Right renal pelvis (tissue), 4 donors: ENCODE measurements at regions not wholly inside any gene's neighbourhood (a gene's known extent, or its start where the extent isn't known, plus 50 kb on each side); places are given as distances from the start of the nearest gene placed in this dataset.
"Not testable (repeated sequence)": the region's sequence is repeated elsewhere in the genome, so short reads cannot be mapped to it uniquely, and the experiment has no call there.

Experiments
- DNase-seq, 4 donors: peaks; one replicate each; pipeline ENCODE4 v3.0.0-alpha.2; 2013; ENCODE audit warnings: low read depth in 4 of 4, low spot score in 3 of 4, missing footprints in 1 of 4

- no peak for DNase-seq
Observed at GRCh38 chr4:28427306-28428085, 1566.9 kb downstream of the STIM2 start.

DNA sequence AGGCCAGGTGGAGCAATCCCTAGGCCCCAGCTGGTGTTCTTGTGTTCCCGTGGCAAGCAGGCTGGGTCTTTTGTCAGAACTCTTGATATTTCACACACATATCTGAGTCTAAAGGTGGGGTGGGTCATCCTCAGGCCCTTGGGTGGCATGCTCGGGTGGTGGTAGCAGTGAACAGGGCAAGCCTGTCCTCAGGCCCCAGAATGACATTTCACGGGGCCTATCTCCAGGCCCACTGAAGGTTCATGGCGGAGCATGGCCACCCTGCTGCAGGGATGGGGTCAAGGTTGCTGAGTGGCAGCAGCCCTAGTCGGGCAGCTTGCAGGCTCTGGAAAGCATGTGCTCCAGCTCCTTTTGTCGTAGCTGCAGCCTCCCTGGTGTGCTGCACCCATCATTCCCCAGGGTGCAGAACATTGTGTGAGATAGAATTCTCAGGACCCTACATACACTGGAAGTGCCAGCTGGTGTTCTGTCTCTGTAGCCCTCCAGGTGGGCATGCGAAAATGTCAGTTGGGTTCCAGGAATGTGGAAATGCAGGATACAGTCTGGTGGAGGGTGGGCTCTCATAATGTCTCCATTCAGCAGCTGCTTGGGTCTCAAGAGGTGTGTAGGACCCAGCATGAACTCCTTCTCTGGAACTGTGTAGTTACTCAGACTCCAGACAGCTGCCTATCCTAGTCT lies 1571.8 kb downstream of the STIM2 start:
- no peak for DNase-seq

- no peak for DNase-seq
Observed at GRCh38 chr4:28435314-28435713, 1574.7 kb downstream of the STIM2 start.

GRCh38 chr4:28436191-28437080 lies 1575.8 kb downstream of the STIM2 start:
- DNase-seq, result no peak

- no peak for DNase-seq
Observed at GRCh38 chr4:28443371-28443770, 1582.7 kb downstream of the STIM2 start.

- DNase-seq, result no peak
Observed at GRCh38 chr4:28443801-28444412, 1583.3 kb downstream of the STIM2 start.

DNA sequence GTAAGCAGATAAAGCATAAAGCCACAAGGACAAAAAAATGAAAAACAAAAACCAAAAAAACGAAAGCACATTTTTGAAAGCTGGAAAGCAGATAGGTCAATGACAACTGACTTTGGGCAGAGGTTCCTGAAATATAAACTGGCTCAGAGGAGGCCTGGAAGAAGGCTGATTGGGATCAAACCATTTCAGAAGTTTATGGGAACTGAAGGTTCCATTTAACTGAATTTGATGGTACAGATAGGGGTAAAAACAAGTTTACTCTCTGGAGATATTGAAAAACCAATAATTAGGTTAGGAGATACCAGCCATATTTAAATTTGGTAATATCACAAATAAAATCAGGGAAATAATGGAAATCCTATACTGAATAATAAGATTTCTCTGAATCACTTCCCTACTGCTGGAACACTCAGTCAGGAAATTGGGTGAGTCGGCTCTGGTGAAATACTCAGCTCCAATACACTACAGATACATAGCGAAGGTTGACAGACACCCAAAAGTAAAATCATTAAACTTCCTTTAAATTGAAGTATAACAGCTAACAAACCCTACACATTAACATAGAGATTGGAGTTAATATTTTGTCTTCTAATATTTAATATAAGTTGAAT lies 1584.3 kb downstream of the STIM2 start:
- DNase-seq, result no peak

DNA sequence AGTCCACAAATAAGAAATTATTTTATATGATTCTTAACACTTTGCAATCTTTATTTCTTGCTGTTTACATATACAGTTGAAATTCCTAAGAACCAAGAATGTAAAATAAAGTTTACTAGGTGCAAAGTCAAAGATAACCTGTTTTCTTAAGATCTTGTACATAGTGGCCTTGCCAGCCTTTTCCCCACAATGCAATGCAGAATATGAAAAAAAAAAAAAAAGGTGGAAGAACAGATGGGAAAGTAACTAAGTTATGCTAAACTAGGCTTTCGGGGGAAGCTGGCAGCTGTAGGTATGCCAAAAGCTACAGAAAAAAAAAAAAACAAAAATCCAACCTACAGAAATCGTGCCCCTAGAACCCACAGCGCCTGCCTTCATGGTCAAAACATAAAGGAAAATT lies 1588.4 kb downstream of the STIM2 start:
- DNase-seq, result no peak

DNA sequence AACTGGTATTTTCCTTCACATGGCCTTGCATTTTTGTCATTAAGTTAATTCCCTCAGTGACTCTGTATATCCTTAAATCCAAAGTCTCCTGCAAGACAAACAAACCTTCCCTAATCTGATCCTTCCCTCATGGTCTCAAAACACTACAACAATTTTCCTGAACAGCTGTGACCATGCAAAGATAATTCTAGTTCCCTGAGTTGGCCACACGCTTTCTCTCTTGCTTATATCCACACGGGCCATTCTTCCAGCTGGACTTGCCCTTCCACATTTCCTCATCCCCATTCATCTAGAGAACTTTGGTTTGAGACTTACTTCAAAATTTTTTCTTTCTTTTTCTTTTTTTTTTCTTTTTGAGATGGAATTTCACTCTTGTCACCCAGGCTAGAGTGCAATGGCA lies 1590.7 kb downstream of the STIM2 start:
- DNase-seq, result no peak

GRCh38 chr4:28462766-28463700 lies 1602.4 kb downstream of the STIM2 start:
- no peak for DNase-seq

DNA sequence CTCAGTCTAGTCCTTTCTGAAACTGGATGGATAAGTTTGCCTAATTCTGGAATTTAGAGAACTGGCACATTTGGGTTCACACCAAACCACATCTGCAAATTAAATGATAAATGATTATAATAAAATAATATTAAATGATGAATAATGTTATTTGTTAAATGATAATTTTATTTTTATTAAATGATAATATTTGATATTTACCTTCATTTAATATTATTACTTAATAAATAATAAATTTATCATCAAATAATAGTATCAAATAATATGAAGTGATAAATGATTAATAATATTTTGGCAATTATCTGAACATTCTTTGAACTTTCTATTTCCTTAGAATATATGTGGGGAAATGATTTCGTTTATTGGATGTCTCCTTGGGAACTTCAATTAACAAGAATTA lies 1604.2 kb downstream of the STIM2 start:
- no peak for DNase-seq

GRCh38 chr4:28466886-28467285 lies 1606.2 kb downstream of the STIM2 start:
- DNase-seq, result not testable (repeated sequence)

DNA sequence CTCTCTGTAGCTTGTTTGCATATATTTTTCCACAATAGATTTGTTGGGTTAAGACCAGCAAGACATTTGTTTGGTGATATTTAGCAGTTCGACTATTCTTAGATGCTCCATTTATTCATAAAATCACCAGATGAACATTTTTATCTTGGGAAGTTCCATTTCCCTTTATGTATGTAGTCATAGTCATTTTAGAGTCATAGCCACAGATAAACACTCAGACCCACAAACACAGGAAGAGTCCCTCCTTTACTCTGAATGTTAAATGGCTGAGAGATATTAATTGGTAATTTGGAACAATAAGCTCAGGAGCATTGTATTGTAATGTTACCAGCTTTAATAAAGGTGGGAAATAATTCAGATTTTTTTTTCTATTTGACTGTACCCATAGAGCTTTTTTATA lies 1608.7 kb downstream of the STIM2 start:
- no peak for DNase-seq

GRCh38 chr4:28469886-28470285 lies 1609.2 kb downstream of the STIM2 start:
- DNase-seq, result no peak

DNA sequence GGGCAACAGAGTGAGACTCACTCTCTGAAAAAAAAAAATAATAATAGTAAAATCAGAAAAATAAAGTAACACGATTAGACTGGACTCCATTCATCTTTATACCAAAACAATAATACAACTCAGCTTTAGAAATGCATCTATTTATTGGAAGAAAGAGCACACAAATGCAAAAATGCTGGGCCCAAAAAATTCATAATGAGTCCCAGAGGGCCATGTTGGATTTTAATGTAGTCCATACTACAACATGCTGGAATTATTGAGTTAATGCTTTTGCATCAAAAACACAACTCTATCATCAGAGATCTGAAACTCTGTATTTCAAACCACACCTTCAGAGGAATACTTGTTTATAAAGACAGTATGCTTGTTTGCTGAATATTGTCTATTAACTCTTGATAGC lies 1614.7 kb downstream of the STIM2 start:
- no peak for DNase-seq

DNA sequence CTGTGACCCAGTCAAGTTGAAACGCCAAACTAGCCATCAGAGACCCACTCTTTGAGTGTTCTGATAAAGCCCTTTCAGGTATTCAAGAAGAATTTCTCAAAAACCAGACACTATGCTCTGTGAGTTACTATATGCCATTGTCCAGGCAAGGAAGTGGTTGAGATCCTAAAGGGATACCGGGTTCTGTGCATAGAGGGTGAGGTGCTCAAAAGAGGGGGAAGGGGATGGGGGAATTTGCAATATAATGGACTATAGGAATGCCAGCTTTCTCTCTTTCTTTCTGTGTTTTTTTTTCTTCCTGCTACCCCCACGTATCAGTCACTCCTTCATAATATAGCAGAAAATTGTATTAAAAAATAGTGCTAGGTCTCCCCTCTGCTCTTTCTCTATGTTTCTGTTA lies 1619.0 kb downstream of the STIM2 start:
- DNase-seq, result no peak

- DNase-seq, result peak in 2 of 4 donors; percentile 14 to 16
Observed at GRCh38 chr4:28481565-28481964, 1620.9 kb downstream of the STIM2 start.

GRCh38 chr4:28482580-28483270 lies 1622.1 kb downstream of the STIM2 start:
- DNase-seq, result no peak

- DNase-seq, result no peak
Observed at GRCh38 chr4:28488021-28488420, 1627.4 kb downstream of the STIM2 start.
